ENCODE measurements at regions not wholly inside any gene's neighbourhood (a gene's known extent, or its start where the extent isn't known, plus 50 kb on each side); places are given as distances from the start of the nearest gene placed in this dataset.

DNA sequence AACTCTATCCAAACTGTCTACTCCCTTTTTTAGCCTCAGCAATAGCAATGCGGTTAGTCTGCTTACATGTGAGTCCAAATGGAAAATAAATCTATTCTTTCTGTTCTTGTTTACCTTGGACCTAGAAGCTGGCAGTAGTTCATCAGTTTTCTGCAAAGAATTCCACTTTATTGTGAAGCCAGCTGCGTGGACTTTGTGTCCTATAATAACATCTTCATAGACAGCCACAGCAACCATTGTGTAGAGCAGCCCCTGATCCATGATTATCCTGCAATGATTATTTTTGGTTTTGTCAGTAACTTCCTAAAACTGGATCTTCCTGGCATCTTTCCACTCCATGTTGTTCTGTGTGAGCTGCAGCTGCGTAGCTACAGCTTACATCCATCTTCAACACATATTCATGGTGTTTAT is 408.7 kb downstream of the NUF2 start:
- H3K4me3 ChIP-seq (ENCODE audit: low read depth, low read length) = no peak overlapping the region

DNA sequence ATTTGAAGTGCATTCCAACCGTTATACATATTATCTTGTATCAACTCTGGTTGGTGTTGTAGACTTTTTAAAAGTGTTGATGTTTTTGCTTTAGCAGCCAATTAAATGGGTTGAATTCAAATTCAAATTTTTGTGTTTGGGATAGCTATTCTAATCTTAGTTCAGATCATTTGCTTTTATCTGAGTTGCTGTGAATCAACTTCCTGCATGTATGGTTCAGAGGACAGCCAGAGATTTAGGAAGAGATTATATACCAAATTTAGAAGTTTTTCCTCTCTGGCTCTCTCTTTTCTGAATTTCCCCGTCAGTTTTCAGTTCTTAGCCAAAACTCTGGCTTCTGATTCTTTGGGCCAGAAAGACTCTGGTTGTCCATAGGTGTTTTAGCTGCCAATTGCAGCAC is 415.5 kb downstream of the NUF2 start:
- no peak overlapping the region for H3K4me3 ChIP-seq (ENCODE audit: low read depth, low read length)

DNA sequence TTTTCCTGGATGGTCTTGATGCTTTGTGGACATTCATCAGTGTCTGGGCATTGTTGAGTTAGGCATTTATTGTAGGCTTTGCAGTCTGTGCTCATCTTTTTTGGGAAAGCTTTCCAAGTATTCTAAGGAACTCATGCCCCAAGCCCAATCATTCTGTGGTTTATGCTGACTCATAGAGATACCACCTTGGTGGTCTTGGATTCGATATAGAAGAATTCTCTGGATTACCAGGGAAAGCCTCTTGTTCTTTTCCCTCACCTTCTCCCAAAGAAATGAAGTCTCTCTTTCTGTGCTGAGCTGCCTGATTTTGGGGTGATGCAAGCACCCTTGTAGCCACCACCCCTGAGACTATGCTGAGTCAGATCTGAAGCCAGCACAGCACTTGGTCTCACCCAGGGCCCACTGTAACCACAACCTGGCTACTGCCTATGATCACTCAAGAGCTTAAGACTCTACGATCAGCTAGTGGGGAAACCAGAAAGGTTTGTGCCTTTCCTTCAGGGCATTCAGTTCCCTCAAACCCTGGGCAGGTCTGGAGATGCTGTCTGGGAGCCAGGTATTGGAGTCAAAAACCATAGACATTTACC is 422.6 kb downstream of the NUF2 start:
- no peak overlapping the region for H3K4me3 ChIP-seq (ENCODE audit: low read depth, low read length)

DNA sequence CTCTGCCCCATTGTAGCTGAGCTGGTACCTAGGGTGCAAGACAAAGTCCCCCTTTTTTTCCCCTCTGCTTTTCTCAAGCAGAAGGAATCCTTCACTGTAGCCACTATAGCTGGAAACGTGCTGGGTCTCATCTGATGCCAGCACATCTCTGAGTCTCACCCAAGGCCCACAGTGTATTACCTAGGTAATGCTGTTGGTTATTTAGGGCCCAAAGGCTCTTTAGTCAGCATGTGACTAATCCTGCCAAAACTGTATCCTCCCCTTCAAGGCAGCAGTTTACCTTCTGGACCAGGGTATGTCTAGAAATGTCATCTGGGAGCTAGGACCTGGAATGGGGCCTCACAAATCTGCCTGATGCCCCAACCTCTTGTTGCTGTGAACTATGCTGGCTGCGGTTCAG is 423.4 kb downstream of the NUF2 start:
- H3K4me3 ChIP-seq (ENCODE audit: low read depth, low read length) = no peak overlapping the region

DNA sequence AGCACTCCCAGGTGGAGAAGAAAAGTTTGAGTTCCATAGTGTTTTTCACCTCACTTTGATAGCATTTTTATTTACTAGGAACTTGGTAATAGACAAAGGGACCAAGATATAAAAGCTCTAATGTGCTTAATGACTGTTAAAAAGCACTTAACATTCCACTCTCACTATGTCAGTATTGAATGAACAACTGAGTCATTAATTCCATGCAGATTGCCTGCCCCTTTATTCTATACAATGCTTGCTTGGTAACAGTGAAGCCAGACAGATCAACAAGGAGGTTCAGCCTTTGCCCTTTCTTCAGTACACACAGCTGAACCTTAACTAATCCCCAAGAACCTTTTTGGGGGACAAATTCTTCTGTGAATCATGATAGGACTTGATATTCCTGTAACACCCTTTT is 425.5 kb downstream of the NUF2 start:
- H3K4me3 ChIP-seq (ENCODE audit: low read depth, low read length) = no peak overlapping the region

DNA sequence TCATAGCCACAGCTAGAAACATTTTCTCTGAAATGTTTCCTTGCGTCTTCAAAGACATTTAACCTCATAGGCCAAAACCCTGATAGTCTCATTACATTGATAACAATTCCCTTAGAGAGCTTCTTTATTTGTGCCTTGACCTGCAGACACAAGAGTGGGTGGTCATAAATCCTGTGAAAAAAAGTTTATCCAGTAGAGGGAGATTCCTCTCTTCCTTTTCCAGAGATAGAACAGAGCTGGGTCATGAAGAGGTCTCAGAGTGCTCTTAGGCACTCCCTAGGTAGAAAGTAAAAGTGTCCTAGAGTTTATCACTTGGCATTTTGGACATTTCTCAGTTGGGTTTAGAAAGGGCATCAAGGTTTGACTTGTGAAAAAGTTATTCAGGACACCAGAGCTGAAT is 426.1 kb downstream of the NUF2 start:
- H3K4me3 ChIP-seq (ENCODE audit: low read depth, low read length) = no peak overlapping the region

DNA sequence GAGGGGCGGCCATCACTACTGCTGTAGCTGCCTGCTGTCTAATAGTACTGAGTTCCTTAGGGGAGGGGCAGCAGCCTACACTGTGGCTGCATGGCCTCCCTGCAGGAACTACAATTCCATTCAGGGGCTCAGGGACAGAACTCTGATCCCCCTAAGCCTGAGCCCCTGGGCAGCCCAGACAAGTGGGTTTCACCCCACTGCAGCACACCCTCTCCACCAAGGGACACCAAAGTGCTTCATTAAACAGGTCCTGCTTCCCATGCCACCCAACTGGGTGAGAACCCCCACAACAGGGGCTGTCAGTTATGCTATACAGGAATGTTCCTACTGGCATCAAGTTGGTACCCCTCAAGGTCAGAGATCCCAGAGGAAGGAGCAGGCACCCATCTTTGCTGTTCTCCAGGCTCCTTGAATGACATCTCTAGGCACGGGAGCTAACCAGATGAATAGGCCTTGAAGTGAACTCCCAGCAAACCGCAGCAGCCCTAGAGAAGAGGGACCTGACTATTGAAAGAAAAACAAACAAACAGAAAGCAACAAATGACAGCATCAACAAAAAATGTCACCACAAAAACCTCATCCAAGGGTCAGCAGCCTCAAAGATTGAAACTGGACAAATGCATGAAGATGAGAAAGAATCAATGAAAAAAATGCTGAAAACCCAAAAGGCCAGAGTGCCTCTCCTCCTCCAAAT is 437.4 kb downstream of the NUF2 start:
- H3K4me3 ChIP-seq (ENCODE audit: low read depth, low read length) = no peak overlapping the region

DNA sequence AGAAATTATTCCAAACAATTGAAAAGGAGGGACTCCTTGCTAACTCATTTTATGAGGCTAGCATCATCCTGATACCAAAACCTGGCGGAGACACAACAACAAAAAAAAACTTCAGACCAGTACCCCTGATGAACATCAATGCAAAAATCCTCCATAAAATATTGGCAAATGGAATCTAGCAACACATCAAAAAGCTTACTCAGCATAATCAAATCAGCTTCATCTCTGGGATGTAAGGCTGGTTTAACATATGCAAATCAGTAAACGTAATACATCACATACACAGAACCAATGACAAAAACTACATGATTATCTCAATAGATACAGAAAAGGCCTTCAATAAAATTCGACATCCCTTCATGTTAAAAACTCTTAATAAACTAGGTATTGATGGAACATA is 440.1 kb downstream of the NUF2 start:
- H3K4me3 ChIP-seq (ENCODE audit: low read depth, low read length) = no peak overlapping the region

DNA sequence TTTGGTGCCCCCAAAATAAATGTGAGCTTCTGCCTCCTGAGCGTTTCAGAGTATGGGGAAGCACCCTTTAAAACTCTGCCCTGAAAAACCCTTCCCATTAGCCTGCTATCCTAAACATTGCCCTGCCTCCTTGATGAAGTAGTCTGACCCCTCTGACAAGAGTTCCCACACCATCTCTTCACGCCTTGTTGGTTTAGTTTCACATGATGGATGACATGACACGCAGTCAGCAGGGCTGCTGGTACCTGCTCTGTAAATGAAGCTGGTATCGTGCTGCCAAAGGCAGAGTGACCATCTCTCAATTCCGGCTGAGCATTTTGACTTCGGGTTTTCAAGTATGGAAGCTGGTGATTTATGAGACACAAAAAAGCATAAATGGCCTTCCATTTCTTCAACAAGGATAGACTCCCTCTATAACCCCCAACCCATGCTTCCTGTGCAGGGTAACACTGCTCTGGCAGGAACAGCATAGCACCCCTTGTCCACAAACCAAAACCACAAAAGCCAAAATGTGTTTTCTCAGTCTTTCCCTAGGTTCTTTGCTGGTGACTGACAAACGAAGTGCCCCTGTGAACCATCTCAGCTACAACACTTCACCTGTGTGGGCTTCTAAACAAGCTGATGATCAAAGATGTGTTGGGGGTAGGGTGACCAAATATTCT is 444.6 kb downstream of the NUF2 start:
- H3K4me3 ChIP-seq (ENCODE audit: low read depth, low read length) = no peak overlapping the region

DNA sequence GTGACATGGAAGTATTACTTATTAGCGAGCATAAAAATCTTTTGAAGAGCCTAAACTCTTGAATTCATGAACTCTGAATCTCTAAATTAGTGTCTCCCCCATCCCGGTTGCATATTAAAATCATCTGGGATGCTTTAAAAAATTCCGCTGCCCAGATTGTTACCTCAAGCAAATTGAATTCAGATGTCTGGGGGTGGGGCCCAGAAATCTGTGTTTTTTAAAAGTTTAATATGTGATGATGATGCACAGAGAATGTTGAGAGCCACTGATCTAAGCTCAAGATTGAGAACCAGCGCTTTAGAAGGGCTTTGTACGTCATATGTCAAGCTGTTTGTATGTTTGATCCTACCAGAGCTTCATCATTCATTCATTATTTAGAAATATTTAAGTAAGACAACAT is 446.8 kb downstream of the NUF2 start:
- no peak overlapping the region for H3K4me3 ChIP-seq (ENCODE audit: low read depth, low read length)

DNA sequence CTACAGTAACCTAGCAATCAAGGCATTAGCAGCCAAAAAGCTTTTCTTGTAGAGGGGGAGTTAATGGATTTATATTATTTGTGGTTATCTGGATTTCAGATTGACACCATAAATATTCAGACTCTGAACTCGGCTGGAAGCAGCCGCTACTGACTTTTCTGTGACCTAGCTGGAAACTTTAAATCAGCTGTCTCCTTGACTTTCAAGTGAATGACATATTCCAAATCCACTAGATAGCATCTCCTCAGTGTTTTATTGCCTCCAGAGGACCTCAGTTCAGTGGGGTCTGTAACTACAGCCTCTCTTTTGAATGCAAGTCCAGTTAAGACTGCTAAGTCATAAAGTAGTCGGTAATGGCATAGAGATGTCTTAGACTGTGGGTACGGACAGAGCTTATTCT is 448.5 kb downstream of the NUF2 start:
- no peak overlapping the region for H3K4me3 ChIP-seq (ENCODE audit: low read depth, low read length)

DNA sequence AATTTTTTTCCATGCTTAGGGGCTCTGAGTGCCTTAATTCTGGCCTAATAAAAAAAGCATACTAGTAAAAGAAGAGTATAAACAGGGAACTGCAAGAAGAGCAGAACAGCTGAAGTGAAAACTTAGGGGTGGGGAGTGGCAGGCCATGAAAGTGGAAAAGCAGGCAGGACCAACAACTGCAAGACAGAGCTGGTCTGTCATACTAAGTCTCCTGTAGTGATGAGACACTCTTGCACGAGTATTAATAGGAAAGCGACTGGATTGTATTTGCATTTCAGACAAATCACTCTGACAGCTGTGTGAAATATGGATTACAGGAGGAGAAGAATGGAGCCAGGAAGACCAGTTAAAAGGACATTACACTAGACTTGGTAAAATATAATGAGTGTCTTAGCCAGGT is 449.9 kb downstream of the NUF2 start:
- H3K4me3 ChIP-seq (ENCODE audit: low read depth, low read length) = no peak overlapping the region

DNA sequence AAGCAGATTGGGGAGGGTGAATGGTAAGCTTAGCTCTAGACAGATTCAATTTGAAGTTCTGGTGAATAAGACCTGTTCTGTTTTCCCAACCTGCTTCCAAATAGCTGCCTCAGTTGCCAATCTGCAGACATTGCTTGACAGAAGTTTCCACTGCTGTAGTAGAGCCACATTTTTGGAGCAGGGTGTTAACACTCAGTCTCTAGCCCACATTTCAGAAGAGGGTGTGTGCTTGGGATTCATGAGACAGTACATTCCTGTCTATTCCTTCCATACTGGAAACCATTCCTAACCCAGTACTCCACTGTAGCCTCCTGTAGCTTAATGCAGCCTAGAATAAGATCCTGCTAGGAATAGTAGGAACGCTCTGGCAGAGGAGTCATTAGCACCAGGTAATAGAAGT is 450.5 kb downstream of the NUF2 start:
- no peak overlapping the region for H3K4me3 ChIP-seq (ENCODE audit: low read depth, low read length)

DNA sequence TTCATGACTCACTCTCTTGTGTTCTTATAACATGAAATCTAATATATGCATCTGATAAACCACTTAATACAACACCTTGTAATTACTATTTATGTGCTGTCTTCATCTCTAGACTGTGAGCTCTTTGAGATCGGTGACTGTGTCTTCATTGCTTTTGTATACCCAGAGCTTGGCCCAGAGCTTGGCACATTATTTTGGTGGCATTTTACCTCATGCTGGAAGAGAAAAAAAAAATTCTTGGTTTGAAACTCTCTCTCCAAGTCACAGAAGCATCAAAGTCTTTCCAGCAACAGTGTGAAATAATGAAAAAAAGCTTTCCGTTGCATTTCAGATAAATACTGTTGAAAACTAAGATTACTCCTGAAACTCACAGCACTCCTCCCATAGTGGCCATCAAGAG is 451.6 kb downstream of the NUF2 start:
- no peak overlapping the region for H3K4me3 ChIP-seq (ENCODE audit: low read depth, low read length)

DNA sequence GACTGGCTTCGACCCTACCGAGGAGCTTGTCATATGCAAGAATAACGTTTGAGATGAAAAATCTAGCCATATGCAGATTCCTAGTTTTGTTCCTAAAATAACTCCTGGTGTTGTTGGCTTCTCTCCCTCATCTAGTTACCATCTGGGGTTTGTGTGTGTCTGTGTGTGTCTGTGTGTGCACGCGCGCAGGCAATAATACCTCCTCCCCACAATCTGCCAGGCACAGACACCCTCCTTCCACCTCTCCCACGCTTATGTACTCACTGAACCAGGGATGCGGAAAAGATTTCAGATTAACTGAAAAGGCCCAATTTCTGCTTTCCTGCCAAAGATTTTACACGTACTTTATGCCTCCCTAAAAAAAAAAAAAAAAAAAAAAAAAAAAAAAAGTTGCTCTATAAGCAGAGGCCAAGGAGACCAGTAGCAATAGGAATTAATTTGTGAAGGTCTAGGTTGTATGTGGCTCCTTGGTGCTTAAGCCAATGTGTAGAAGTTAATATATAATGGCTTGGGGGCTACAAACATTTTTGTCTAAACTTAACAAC is 452.7 kb downstream of the NUF2 start:
- H3K4me3 ChIP-seq (ENCODE audit: low read depth, low read length) = no peak overlapping the region

DNA sequence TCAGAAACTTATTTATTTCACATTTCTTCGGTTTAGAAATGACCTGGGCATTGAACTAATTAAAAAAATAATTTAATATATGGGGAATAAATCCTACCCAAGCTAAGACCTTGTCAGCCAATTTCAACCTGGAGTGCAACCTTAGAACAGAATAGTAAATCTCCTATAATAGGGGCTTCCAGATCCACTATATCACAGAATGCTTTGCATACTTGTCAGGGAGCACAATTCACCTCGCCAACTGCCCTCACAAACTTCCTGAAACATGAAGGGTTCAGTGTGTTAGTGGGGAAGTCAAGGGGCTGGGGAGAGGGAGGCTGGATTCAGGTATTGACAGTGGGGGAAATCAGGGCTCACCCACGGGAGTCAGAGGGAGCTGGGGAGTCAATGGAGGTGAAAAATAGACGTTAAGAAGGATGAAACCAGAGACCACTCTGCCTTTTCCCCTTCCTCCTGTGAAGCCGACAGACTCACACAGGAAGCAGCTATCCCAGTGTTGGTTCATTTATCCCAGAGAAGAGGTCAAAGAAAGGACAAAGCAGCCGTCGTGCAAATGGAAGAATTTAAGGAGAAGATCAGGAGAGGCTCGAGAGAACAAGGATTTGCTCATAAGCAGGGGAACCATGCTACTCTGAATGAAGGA is 453.3 kb downstream of the NUF2 start:
- H3K4me3 ChIP-seq (ENCODE audit: low read depth, low read length) = no peak overlapping the region

DNA sequence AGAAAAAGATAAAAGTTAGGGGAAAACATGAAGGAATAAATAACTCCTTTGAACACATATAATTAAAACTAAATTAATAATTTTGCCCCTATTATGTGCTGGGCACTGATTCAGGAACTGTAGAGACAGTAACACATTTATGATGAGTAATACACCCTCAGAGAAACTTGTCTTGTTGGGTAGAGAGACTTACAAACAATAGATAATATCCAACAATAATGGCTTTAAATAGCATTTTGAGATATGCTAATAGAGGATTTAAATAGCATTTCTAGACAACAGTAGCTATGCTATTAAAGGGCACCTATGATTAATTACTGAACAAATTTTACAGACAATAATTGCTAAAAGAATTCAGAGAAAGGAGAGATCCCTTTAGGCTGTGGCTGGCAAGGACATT is 455.5 kb downstream of the NUF2 start:
- no peak overlapping the region for H3K4me3 ChIP-seq (ENCODE audit: low read depth, low read length)

DNA sequence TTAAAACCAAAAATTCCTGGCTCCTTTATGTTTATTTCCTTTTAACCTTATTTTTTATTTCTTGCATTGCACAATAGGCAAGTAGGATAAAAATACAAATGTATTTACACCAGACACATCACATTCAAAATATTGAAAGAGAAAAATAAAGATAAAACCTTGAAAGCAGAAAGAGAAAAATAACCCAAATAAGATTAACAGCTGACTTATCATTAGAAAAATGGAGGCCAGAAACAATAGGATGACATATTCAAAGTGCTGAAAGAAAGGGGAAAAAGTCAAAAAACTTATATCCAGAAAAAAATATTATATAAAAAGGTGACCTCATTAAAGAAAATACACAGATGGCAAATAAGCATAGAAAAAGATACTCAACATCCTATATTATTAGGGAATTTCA is 459.4 kb downstream of the NUF2 start:
- H3K4me3 ChIP-seq (ENCODE audit: low read depth, low read length) = no peak overlapping the region

DNA sequence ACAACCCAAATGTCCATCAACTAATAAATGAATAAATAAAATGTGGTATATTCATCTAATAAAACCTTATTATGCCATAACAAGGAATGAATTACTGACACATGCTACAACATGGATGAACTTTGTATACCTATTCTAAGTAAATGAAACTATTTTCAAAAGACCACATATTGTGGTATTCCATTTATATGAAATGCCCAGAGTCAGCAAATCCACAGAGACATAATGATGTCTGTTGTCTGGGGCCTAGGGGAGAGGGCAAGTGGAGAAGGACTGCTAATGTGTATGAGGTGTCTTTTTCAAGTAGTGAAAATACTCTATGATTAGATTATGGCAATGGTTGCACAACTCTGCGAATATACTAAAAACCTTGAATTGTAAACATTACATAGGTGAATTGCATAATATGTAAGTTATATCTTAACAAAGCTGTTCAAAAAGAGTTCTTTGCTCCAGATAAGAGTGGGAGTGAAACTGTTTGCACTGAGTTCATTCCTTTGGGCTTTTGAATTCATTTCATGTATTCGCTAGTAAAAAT is 464.2 kb downstream of the NUF2 start:
- no peak overlapping the region for H3K4me3 ChIP-seq (ENCODE audit: low read depth, low read length)

DNA sequence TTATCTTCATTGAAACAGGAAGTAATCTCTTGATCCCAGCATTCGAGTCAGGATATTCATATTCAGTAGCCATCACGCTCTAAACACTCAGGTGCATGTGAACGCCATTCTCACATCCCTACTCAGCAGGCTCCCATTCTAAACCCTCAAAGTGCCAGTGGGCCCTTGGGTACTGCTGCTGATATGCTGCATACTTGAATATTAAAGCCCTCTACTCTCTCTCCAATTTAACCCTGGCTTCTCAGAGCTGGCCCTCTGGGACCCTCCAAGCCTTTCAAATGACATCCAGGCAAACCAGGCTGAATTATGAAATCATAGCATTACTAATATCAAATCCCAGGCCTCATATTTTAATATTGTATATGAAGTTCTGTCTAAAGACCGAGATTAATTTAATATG is 468.2 kb downstream of the NUF2 start:
- no peak overlapping the region for H3K4me3 ChIP-seq (ENCODE audit: low read depth, low read length)

DNA sequence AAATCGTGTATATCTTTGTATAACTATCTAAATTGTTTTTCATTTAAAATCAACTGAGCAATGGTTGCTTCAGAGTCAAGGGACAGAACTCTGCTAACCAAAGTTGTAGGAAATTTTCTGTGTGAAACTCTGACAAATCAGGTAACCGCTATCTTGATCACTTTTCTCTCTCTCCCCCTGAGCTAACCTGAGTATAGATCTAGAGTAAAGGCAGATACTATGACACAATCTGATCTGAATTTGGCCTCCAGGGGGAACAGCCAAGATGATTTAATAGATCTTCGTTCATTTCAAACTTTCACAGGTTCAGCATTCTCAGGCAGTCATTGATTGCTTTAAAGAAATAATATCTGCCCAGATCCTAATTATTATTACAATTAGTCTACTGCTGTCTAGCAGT is 472.8 kb downstream of the NUF2 start:
- H3K4me3 ChIP-seq (ENCODE audit: low read depth, low read length) = no peak overlapping the region

DNA sequence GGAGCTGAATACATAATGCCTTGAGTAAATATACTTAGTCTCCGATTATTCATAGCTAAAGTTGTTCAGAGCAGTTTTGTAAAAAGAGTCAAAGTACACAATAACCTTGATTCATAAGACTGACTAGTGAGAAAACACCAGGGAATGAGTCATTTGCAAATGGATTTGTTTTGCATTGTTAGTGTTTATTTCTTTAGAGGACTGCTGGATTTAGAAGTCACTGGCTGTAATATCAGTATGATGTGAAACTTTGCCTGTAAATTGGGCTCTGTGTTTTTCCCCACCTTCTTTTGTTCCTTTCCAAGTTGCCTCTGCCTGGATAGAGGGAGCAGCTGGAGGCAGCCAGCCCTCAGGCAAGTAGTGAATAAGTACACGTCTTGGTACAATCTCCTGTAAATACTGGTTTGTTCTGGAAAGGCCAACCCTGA is 474.7 kb downstream of the NUF2 start:
- H3K4me3 ChIP-seq (ENCODE audit: low read depth, low read length) = no peak overlapping the region

All from iPS-11a (cell line).